ENCODE measurements at regions not wholly inside any gene's neighbourhood (a gene's known extent, or its start where the extent isn't known, plus 50 kb on each side); places are given as distances from the start of the nearest gene placed in this dataset.

DNA sequence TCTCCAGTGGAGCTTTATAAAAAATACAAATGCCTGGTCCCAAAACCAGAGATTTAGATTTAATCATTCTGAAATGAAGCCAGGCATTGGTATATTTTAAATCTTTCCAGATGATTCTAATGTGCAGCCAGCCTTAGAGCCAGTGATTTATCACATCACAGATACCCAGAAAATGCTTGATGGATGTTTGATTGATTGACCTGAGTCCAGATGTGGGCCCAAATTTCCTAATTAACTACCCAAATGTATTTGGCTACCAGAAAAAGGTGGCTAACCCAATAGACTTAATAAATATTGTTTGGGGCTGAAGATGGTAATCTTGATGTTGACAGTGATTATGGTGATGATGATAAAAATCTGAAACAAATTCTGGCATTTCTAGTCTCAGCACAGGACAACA is 93.1 kb downstream of the ABCC12 start:
- no peak for DNase-seq (ENCODE audit: low spot score)
- Histone ChIP-seq H3K79me2 (ENCODE audit: insufficient read depth, low read length) (no peaks in the 10 kb centered on the region), H4K20me1 (ENCODE audit: insufficient read depth, low read length) (no peaks in the 10 kb centered on the region), H3K9ac (ENCODE audit: insufficient read depth, low read depth, low read length) (no peak overlapping the region), H3K4me2 (ENCODE audit: low read depth, low read length) (no peak overlapping the region), H3K27ac (ENCODE audit: extremely low read length, insufficient read depth, low read length) (no peak overlapping the region), H3K4me1 (ENCODE audit: insufficient read depth, low read length) (peaks cover 7% of the 10 kb centered on the region), H3K27me3 (ENCODE audit: control insufficient read depth in 1 of 2, insufficient read depth in 2 of 2, low read length in 2 of 2) (peaks cover 1 to 5% of the 10 kb centered on the region in 2 experiments; a peak in 1 of 5 replicates), H3K4me3 (replicated peaks in 1 of 3; ENCODE audit: insufficient read depth in 1 of 3, low read depth in 2 of 3, low read length in 3 of 3) (no peak overlapping the region), H2AFZ (ENCODE audit: low read length) (no peak overlapping the region), H3K9me3 (ENCODE audit: low read length) (no peaks in the 10 kb centered on the region), H3K36me3 (replicated peaks in 1 of 2; ENCODE audit: control insufficient read depth in 1 of 2, insufficient read depth in 2 of 2, low read length in 2 of 2) (no peaks in the 10 kb centered on the region)
- POLR2A ChIA-PET, result no interaction called here
- in situ Hi-C loops (cut with HindIII; ENCODE audit: extremely low pct_ligation_motif_present, low pct_unique_long_range_greater_than_20kb), result no loop called here
- ATAC-seq, result no peak
- TF ChIP-seq ZNF350 (CRISPR knock-in tag; IDR thresholded peaks at IDR 0.05; ENCODE audit: borderline replicate concordance, low read depth) (no peak), FOXK2 (IDR thresholded peaks at IDR 0.05) (no peak), ZNF207 (IDR thresholded peaks at IDR 0.05; ENCODE audit: borderline replicate concordance) (no peak), EZH2 (conservative IDR thresholded peaks at IDR 0.05; ENCODE audit: low read depth, low read length) (no peak), SALL2 (CRISPR knock-in tag; IDR thresholded peaks at IDR 0.05) (no peak), ZNF816 (CRISPR knock-in tag; IDR thresholded peaks at IDR 0.05; ENCODE audit: borderline replicate concordance) (no peak), NBN (conservative IDR thresholded peaks at IDR 0.05) (no peak), RFXANK (CRISPR knock-in tag; IDR thresholded peaks at IDR 0.05) (no peak), ZNF747 (CRISPR knock-in tag; IDR thresholded peaks at IDR 0.05; ENCODE audit: borderline replicate concordance) (no peak), ZNF883 (CRISPR knock-in tag; IDR thresholded peaks at IDR 0.05; ENCODE audit: not compliant biosample characterization) (no peak), MLLT10 (CRISPR knock-in tag; IDR thresholded peaks at IDR 0.05) (no peak), MAFF (IDR thresholded peaks at IDR 0.05; ENCODE audit: low read depth, low read length) (no peak)
- TF ChIP-seq, protein P1, sequence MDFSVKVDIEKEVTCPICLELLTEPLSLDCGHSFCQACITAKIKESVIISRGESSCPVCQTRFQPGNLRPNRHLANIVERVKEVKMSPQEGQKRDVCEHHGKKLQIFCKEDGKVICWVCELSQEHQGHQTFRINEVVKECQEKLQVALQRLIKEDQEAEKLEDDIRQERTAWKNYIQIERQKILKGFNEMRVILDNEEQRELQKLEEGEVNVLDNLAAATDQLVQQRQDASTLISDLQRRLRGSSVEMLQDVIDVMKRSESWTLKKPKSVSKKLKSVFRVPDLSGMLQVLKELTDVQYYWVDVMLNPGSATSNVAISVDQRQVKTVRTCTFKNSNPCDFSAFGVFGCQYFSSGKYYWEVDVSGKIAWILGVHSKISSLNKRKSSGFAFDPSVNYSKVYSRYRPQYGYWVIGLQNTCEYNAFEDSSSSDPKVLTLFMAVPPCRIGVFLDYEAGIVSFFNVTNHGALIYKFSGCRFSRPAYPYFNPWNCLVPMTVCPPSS (IDR thresholded peaks at IDR 0.05), result no peak
- TF ChIP-seq, protein P2, sequence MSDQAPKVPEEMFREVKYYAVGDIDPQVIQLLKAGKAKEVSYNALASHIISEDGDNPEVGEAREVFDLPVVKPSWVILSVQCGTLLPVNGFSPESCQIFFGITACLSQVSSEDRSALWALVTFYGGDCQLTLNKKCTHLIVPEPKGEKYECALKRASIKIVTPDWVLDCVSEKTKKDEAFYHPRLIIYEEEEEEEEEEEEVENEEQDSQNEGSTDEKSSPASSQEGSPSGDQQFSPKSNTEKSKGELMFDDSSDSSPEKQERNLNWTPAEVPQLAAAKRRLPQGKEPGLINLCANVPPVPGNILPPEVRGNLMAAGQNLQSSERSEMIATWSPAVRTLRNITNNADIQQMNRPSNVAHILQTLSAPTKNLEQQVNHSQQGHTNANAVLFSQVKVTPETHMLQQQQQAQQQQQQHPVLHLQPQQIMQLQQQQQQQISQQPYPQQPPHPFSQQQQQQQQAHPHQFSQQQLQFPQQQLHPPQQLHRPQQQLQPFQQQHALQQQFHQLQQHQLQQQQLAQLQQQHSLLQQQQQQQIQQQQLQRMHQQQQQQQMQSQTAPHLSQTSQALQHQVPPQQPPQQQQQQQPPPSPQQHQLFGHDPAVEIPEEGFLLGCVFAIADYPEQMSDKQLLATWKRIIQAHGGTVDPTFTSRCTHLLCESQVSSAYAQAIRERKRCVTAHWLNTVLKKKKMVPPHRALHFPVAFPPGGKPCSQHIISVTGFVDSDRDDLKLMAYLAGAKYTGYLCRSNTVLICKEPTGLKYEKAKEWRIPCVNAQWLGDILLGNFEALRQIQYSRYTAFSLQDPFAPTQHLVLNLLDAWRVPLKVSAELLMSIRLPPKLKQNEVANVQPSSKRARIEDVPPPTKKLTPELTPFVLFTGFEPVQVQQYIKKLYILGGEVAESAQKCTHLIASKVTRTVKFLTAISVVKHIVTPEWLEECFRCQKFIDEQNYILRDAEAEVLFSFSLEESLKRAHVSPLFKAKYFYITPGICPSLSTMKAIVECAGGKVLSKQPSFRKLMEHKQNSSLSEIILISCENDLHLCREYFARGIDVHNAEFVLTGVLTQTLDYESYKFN (CRISPR knock-in tag; conservative IDR thresholded peaks at IDR 0.05), result no peak
- TF ChIP-seq, protein P3, sequence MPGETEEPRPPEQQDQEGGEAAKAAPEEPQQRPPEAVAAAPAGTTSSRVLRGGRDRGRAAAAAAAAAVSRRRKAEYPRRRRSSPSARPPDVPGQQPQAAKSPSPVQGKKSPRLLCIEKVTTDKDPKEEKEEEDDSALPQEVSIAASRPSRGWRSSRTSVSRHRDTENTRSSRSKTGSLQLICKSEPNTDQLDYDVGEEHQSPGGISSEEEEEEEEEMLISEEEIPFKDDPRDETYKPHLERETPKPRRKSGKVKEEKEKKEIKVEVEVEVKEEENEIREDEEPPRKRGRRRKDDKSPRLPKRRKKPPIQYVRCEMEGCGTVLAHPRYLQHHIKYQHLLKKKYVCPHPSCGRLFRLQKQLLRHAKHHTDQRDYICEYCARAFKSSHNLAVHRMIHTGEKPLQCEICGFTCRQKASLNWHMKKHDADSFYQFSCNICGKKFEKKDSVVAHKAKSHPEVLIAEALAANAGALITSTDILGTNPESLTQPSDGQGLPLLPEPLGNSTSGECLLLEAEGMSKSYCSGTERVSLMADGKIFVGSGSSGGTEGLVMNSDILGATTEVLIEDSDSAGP (CRISPR knock-in tag; IDR thresholded peaks at IDR 0.05; ENCODE audit: borderline replicate concordance), result no peak
- CTCF ChIA-PET (ENCODE audit: low intra/inter-chr PET ratio, low total read pairs), result no interaction called here
- BruUV-seq (replicated peaks), result no TSS peak
- no peak for FAIRE-seq
- intact Hi-C loops (cut with micrococcal nuclease; ENCODE audit: unreplicated experiment), result no loop called here
